Forelimb muscle (tissue), 1 donor: ENCODE measurements at regions not wholly inside any gene's neighbourhood (a gene's known extent, or its start where the extent isn't known, plus 50 kb on each side); places are given as distances from the start of the nearest gene placed in this dataset.
"Not testable (repeated sequence)": the region's sequence is repeated elsewhere in the genome, so short reads cannot be mapped to it uniquely, and the experiment has no call there.

ENCODE experiments used
- DNase-seq: peaks from one replicate; pipeline ENCODE4 v3.0.0-alpha.2; 2013; ENCODE audit warnings: low read depth

DNA sequence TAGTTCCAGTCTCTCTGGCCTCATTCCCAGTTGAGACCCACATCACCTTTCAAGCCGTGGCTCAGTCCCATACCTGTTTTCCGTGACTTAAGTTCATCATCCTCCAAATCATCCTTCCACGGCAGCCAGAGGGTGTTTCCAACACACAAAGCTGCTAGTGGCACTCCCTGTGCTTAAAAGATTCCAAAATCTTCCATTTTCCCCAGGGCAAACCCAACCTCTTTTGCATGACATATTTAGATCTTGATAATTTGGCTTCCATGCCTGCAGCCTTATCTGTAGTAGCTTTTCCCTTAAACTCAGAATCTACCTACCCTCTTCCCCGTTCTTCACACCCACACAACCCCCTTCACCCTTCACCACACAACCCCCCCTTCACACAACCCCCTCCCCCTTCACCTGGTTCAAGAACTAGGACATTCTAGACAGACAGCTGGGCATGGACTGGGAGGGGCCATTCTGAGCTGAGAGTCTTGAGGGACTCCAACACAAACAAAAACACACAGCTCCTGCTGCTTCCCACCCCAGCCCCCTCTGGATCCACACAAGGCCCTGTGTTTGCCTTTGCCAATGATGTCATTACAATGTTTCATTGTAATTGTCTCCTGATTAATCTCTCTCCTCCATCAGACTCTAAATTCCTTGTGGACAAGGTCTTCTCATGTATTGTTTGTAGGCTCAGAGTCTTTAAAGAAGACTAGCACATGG is 268.2 kb downstream of the SH3GL2 start:
- DNase-seq, result no peak

- no peak for DNase-seq
Observed at GRCh38 chr9:17847908-17848307, 269.0 kb downstream of the SH3GL2 start.

GRCh38 chr9:17852108-17852507 is 273.2 kb downstream of the SH3GL2 start:
- no peak for DNase-seq

DNA sequence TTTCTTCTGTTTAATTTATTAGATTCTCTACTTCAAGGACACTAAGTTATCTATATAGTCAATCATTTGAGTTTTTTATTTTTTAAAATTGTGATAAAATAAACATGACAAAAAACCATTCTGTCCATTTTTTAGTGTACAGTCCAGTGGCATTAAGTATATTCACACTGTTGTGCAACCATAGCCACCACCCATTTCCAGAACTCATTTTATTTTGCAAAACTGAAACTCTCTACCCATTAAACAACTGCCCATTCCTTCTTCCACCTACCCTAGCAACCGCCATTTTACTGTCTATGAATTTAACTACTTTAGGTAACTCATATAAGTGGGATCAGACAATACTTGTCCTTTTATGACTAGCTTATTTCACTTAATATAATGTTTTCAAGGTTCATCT is 275.6 kb downstream of the SH3GL2 start:
- no peak for DNase-seq

DNA sequence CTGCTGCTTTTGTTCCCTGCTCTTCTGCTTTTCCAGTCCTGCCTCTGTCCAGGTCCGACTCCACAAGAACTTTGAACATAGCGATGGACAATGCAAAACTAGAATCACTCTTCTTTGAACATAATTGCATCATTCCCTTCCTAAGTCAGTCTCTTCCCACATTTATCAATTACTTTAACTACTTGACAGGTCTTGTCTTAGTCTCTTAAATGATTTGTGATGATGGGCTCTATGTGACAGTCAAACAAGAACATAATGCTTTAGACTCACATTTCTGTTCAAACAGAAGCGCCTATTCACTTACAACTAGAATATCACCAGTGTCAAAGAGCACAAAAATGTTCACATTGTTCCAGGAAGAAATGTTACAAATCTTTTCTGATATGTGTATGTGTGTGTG is 278.1 kb downstream of the SH3GL2 start:
- no peak for DNase-seq

GRCh38 chr9:17859228-17859627 is 280.4 kb downstream of the SH3GL2 start:
- no peak for DNase-seq

GRCh38 chr9:17859987-17860386 is 281.1 kb downstream of the SH3GL2 start:
- no peak for DNase-seq

DNA sequence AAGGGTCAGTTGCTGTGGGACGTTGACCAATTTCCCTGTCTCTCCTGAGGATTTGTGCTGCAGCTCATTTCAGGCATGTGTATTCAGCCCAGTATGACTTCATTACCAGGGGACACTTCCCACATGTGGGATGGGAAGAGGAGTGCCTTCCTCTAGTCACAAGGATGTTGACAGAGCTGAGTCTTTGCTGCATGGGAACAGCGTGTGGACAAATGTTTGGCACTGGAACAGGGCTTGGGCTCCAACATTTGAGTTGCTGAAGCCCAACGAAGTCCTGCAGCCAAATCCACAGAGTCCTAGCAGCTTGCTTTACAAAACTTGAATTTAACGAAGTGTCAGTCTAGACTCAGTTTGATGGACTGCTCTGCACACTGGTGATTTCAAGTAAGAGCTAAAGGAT is 283.2 kb downstream of the SH3GL2 start:
- peak; percentile 26 for DNase-seq

GRCh38 chr9:17862629-17863028 is 283.8 kb downstream of the SH3GL2 start:
- no peak for DNase-seq

DNA sequence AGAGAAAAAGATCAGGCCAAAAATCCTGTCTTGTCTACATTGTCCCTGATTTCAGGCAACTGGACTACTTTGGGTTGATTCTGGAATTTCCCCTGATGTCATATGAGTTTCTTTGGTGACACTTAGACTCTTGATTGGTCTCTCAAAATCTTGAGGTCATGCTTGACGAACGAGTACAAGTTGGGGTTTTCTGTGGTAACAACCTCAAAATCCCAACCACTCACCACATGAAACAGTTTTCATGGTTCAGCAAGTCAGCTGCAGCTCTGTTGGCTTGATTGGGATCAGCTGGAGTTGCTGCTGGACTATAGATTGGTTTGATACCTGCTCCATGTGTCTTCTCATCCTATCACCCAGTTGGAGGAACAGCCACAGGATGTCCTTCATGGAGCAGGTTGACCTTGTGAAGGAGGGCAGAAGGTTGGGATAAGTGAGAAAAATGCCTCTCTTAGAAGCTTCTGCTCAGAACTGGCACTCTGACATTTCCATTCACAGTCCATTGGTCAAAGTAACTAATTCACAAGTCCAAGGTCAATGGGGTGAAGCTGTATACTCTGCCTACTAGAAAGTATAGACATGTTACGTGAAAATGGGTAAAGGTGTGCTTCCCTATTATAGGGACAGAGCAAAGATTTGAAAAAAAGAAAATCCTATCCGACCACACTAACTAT is 284.5 kb downstream of the SH3GL2 start:
- no peak for DNase-seq

DNA sequence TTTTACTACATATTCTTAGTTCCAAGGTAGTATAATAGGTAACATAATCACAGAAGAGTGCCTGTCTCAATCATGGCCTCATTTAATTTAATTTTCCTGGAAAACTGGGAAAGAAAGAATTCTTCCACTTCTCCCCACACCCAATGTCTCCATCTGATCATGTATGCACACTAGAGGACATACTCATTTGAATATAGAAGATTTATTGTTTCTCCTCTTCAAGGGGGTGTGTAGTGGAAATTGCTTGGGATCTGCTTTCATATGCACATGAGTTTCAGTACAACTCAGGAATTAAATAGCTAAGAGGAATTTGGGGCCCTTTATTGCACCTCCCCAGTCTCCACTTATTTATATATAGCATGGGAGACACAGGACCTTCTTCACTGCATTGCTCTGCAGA is 285.1 kb downstream of the SH3GL2 start:
- DNase-seq, result no peak

DNA sequence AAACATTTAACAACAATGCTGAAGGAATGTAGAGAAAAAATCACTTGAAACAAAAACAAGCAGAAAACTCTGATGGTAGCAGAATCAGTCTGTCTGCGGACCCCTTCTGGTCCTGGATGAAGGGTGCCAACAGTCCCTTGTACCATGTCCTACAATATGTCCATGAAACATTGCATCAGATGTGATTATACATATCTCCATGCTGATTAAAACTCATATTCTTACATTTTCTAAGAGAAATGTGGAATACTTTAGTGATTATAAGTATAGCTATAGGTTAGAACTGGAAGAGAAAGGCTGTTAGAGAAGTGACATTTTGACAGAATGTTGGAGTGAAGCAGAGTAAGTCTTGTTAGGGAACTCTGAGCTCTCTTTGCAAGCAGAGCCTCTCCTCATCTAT is 286.1 kb downstream of the SH3GL2 start:
- no peak for DNase-seq

DNA sequence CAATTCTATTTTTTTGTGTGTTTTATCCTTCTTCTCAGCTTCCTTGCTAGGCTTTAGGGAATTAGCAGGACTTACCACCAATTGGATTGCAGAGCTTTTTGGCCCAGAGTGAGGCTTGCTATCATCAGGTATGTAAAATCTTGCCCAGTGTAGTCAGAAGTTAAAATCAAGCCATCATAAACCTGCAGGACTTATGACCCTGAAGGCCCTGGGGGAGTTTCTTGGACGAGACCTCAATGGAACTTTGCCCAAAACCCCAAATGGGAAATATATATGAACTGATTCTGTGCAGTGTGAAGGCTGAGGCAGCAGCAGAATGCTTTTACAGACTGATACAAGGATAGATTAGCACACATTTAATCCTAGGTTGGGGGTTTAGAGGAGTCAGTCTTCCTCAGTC is 287.0 kb downstream of the SH3GL2 start:
- no peak for DNase-seq

GRCh38 chr9:17870722-17871121 is 291.9 kb downstream of the SH3GL2 start:
- DNase-seq, result no peak

DNA sequence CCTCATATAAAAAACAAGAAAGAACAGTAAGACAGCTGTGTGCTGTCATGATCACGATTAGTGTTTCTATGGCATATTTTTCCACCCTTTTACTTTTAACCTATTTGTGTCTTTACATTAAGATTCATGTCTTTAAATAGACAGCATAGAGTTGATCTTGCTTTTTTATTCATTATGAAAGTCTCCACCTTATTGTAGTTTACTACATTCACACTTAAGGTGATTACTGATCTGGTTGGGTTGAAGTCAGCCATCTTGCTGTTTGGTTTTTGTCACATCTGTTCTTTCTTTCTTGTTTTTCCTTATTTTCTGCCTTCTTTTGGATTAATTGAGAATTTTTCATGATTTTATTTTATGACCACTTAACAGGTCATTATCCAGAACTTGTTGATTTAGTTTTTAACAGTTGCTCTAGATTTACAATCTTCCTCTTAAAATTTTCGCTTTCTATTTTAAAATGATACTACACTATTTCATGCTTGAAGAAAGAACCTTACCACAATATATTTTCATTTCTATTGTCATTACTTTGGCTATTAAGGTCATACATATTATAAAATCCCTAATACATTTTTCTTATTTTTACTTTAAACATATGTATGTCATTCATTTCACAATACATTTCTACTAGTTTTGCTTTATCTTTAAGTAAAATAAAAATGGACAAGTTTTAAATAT is 292.5 kb downstream of the SH3GL2 start:
- DNase-seq, result no peak

DNA sequence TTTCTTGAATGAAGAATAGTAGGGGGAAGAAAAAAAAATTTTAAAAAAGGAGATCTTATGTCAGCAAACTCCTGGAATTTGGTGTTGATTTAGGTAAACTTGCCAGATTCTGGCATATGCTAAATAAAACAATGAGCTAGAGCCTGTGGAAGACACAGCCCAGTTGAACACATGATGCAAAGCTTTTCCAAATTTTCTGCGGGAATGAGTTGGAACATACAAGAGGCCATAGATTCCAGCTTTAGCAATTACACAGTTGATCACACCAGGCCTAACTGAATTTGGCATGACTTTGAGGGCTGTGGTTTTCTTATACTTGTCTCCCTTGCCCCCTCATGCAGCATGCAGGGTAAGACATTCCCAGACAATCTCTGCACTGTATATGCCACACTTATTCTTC is 297.0 kb downstream of the SH3GL2 start:
- DNase-seq, result no peak

GRCh38 chr9:17876687-17877086 is 297.8 kb downstream of the SH3GL2 start:
- DNase-seq, result no peak

- DNase-seq, result no peak
Observed at GRCh38 chr9:17878810-17879370, 300.0 kb downstream of the SH3GL2 start.

DNA sequence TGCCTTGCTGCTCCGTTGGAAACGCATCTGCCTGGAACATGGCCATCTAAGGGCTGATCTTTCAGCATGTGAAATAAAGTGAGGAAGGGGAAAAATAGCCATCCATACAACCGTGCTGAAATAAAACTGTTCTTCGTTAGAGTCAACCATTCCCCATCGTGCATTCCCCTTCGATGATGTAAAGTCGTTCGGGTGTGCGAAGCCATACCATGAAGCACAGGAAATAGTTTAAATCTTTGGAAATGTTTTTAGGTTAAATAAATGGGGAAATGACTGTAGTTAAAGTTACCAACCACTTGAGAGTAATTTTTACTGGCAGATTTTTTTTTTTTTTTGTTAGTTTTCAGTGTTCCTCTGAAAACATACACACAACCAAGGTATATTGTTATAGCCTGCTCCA is 302.5 kb downstream of the SH3GL2 start:
- no peak for DNase-seq

- DNase-seq, result no peak
Observed at GRCh38 chr9:17882688-17883594, 304.1 kb downstream of the SH3GL2 start.

DNA sequence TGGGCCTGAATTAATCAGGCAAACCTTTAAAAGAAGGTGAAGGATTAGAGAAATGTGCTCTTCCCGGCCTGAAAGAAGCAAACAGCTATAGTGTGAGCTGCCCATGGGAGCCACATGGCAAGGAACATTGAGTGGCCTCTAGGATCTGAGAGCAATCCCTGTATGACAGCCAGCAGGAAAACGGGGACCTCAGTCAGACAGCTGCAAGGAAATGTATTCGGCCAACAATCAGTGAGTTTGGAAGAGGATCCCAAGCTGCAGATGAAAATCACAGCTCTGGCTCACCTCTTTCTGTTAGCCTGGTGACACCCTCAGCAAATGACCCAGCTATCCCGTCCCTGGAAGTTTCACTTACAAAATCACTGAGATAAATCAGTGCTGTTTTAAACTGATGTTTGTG is 309.2 kb downstream of the SH3GL2 start:
- no peak for DNase-seq

GRCh38 chr9:17888964-17889363 is 310.1 kb downstream of the SH3GL2 start:
- DNase-seq, result not testable (repeated sequence)
